ENCODE measurements at regions not wholly inside any gene's neighbourhood (a gene's known extent, or its start where the extent isn't known, plus 50 kb on each side); places are given as distances from the start of the nearest gene placed in this dataset.
"Not testable (repeated sequence)": the region's sequence is repeated elsewhere in the genome, so short reads cannot be mapped to it uniquely, and the experiment has no call there.

DNA sequence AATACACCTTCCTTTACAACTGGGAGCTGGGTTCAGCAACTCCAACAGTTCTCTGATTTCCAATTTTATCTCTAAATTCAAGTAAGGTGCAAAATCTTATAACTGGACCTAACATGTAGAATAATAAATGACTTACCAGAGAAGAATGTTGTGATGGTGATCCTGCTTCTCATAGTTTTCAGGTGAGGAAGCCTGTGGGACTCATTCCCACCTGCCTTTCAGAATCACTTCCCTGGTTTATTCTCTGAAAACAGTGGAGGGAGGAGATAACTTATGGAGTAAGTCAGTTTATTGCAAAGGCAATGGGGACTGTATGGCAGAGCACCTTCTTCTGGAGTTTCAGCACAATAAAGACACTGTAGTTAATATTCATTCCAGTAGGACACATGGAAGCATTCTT is 1188.2 kb upstream of the FAM98A start:
- DNase-seq = no peak

DNA sequence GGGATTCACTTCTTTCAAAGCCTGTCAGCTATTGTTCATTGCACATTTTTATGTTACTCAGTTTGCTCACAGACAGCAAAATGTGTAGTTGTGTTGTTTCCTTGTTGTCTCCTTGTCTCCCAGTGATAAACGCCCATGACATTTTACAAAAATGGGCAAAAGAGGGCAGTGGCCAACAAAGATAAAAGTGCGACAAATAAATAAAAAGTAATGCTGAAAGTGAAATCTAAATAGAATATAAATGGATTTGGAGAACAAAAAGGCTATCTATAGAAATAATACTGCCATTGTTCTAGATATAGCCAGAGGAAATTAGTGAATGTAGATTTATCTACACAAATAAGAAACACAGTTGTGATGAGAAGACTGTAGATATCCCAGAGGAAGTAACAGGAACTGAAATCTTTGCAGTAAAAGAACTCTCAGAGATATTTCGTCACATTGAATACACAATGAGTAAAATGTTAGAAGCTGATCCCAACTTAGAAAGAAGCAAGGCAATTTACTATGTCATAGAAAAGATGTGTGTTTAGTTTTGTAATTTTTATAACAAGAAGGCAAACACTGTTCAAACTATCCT is 1186.2 kb upstream of the FAM98A start:
- no peak for DNase-seq

DNA sequence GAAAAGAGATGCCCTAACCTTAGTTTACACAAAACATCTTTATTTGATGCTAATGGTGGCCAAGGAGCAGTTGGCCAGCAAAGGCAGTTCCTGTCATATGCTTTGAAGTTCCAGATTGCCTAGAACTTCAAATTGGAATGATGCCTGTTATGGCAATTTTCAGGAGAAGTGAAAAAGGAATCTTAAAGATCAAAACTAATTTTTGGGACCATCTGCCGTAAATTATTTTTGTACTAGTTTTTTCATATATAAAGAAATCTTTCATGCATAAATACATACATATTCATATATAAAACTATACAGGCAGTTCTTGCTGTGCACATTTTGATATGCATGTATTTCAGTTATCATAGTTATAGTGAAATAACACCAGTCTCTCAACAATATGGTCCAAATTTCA is 1185.6 kb upstream of the FAM98A start:
- DNase-seq = no peak

DNA sequence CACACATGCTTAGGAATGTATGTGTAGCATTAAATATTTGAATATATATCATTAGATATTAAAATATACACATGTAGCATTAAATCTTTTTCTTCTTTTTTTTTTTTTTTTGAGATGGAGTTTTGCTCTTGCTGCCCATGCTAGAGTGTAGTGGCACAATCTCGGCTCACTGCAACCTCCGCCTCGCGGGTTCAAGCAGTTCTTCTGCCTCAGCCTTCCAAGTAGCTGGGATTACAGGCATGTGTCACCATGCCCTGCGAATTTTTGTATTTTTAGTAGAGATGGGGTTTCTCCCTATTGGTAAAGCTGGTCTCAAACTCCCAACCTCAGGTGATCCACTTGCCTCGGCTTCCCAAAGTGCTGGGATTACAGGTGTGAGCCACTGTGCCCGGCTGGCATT is 1151.6 kb upstream of the FAM98A start:
- DNase-seq = not testable (repeated sequence)

DNA sequence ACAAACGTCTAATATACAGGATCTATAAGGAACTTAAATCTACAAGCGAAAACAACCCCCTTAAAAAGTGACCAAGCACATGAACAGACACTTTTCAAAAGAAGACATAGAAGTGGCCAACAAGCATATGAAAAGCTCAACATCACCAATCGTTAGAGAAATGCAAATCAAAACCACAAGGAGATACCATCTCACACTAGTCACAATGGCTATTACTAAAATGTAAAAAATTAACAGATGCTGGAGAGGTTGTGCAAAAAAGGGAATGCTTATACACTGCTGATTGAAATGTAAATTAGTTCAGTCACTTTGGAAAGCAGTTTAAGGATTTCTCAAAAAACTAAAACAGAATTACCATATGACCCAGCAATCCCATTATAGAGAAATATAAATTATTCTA is 1148.5 kb upstream of the FAM98A start:
- no peak for DNase-seq

DNA sequence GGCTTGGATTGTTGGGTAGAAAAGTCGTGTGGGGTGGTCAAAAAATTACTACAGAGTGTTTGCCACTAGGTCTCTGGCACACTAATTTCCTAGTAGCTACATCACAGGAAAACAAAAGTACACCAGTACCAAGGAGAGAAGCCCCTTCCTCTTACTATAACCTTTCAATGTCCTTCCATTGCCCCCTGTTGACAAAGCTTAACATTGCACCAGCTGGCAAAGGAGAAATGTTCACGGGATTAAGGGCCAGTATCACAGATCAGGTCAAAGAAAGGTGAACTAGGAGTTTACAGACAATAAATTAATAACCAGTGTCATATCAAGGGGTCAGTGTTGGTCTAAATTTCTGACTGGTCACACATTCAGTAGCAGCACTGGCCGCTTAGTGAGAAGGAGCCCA is 1139.6 kb upstream of the FAM98A start:
- DNase-seq = peak; percentile 62

DNA sequence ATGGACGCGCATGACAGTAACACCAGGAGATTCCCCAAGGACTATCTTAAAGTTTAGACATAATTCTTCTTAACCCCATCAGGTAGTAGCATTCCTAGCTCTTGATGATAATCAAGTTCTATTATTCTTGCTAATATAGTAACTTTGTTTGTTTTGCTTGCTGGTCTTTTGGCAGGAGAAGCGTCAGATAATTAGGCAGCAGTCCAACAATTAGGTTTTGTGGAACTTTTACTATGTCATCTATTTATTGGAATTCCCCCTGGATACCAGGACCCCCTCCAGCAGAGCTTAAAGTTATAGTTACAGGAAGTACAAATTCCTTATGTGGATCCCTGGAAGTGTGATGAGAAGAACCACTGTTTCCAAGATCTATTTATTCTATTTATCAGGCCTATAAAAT is 1138.0 kb upstream of the FAM98A start:
- no peak for DNase-seq

DNA sequence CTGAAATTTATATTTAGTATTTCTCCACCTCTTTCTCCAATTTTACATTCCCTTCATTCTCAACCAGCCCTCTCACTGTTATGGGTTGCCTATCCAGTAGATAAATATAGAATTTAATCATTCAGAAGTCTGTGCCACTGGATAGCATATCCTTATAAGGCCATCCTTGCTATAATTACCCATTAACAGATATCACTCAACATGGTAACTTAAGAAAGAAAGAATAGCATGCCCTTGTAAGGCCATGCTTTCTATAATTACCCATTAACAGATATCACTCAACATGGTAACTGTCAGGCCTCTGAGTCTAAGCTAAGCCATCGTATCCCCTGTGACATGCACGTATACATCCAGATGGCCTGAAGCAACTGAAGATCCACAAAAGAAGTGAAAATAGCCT is 1137.4 kb upstream of the FAM98A start:
- no peak for DNase-seq

DNA sequence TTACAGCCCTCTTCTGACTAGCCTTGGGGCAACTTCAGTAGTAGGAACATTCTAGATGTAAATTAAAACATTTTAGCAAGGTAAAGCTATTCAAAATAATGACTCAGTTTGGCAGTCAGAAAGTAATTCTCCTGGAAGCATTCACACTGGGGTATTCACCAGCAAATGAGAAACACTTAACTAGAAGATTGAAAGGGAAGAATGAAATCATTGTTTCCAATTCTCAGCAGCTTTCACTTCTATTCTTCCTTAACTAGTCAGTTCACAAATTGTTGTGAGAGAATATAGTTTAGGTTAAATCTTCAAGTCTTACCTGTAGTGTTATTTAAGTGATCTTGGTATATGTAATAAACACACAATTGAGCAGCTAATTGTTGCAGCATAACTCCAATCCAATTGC is 1135.6 kb upstream of the FAM98A start:
- DNase-seq = no peak

DNA sequence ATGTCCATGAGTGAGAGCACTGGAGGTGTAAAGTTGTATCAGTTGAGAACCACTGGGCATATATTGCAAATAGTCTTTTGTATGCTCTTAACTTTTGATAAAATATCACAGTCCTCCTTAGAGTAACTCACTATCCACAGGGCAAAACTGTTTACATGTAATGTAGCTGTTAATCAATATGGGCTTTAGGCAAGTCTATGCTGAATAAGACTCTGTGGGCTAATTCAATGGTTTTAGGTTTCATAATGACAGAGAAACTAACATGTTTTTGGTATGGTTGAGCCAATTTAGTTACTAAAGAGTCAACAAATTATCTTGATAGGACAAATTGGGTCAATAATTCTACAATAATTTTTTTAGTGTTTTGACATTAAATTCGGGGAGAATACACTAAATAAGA is 1134.9 kb upstream of the FAM98A start:
- DNase-seq = no peak

DNA sequence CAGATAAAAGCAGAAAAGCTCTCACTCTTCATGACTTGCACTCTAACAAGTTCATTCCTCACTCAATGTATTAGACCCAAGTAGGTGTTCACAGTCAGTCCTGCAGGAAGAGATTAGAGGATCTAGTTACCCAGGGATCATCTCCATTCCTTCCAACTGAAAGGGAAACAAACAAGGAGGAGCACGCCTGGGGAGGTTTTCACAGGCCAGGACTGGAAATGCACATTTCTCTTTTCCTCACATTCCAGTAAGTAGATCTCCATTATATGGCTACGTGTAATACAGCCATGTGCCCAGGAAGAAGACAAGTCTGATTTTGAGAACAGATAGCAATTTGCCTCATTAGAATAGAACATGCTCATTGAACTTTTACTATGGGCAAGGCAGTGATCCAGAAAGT is 1132.2 kb upstream of the FAM98A start:
- DNase-seq = no peak

DNA sequence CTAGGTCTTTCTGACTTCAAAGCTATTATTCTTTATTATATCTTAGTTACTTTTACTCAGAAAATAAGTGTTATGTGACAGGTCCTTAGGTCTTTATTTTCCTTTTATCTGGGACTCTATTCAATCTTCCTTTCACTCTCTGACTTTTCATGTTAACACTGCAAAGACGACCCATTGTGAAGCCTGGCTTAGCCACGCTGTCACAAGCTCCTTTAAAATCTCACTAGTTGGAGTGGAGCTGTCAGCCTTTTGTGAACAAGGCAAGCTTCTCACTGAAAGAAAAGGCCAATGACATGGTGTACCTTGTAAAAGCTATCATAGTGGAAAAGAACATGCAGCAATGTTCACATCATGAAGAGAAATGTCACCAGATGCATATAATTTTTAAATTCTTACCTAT is 1130.7 kb upstream of the FAM98A start:
- no peak for DNase-seq

DNA sequence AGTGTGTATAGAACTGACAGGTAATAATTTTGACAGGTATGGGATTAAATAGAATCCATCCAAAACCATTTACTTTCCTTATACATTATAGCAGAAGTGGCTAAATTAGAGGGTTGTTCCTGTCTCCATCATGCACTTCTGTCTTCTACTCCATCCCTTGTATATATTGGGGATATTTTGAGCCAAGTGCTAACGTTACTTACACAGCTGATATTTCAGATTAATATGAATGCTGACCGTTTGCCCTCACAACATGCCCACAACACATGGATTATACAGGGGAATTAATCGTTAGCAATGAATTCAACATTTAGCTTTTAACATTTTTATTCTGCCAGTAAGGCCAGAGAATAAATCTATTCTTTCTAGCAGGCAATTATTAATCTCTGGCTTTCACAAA is 1125.0 kb upstream of the FAM98A start:
- no peak for DNase-seq

DNA sequence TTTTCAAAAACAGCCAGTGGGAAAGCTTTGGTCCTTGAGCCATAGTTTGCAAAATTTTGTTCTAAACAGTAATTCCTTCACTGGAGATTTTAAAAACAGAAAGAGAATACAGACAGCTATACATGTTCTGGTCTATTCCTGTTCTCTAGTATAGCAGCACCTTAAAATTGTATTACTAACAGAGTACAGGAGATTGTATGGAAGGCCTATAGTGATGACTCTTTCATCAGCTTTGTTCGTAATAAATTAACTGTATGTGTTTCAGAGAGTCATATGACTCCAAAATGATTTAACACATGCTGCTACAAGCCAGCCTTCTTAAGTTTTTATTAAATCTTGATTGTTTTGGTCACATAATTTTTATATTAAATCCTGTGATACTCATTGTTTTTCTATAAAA is 1124.6 kb upstream of the FAM98A start:
- DNase-seq = no peak

DNA sequence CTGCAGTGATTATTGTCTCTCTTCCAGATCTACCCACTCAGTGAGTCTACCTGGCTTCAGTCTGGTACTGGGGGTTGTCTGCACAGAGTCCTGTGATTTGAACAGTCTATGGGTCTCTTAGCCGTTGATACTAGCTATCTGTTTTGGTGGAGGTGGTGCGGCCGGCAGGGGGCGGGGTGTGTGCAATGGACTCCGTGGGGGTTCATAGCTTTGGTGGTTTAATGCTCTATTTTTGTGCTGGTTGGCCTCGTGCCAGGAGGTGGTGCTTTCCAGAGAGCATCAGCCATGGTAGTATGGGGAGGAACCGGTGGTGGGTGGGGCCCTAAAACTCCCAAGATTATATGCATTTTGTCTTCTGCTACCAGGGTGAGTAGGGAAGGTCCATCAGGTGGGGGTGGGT is 1120.1 kb upstream of the FAM98A start:
- DNase-seq = no peak

DNA sequence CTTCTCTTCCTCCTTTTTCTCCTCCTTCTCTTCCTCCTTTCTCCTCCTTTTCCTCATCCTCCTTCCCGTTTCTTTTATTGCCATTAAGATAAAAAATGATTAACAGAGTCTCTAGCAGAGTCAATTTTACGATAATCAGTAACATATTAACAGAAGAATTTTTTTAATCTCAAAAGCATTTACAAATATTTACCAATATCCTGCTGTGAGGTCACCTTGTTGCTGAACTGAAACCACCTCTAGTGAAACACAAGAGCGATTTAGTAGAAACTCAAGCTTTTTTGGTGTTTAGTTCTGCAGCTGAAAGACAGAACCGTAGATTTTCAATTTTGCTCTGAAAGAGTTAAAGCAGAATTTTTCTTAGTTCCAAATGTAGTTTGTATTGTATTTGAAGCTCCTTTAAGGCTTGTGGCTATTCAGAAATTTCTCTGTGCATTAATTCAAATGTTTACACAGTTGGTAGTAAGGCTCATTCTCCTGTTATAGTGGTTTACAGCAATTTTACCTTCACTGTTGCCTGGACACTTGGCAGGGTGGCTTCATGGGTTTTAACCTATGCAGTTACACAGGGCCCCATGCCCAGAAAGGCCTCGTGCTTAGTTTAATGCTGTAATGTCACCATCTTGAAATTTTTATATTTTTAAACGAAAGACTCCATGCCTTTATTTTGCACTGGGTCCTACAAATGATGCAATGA is 1106.6 kb upstream of the FAM98A start:
- no peak for DNase-seq

DNA sequence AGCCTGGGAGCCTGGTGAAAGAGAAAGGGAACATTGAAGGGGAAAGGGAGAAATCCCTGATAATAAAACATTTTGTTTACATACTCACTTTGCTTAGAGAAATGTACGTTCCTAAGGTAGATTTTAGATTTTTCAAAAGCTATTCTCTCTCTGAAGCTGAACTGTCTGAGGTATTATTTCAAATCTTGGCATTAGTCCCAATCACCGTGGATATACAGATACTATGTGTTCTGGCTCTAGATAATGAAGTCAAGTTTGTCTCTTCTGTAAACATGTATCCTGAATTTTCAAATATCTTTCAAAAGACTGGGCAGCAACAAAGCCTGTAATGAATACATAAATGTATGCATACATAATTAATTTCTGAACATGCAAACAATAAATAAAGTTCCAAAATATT is 1104.2 kb upstream of the FAM98A start:
- DNase-seq = no peak

DNA sequence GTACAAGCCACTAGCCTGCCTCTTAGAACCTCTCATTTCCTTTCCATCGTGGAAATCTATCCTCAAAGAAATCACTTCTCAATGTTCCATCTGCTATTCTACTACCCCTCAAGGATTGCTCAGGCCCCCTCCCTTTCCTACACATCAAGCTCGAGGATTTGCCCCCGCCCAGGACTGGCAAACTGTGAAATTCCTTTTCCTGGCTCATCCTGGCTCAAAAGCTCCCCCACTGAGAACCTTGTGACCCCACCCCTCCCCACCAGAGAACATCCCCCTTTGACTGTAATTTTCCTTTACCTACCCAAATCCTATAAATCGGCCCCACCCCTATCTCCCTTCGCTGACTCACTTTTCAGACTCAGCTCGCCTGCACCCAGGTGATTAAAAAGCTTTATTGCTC is 1103.3 kb upstream of the FAM98A start:
- DNase-seq = not testable (repeated sequence)

DNA sequence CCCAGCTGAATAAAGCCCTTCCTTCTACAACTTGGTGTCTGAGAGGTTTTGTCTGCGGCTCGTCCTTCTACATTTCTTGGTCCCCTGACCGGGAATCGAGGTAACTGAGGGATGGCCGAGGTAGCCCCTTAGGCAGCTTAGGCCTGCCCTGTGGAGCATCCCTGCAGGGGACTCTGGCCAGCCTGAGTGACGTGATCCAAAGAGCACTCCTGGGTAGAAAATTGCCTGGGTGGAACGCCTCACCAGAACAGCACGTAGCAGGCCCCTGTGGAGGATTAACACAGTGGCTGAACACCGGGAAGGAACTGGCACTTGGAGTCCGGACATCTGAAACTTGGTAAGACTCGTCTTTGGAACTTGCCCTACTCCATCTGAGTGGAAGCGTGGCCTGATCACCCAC is 1078.5 kb upstream of the FAM98A start:
- DNase-seq = not testable (repeated sequence)

DNA sequence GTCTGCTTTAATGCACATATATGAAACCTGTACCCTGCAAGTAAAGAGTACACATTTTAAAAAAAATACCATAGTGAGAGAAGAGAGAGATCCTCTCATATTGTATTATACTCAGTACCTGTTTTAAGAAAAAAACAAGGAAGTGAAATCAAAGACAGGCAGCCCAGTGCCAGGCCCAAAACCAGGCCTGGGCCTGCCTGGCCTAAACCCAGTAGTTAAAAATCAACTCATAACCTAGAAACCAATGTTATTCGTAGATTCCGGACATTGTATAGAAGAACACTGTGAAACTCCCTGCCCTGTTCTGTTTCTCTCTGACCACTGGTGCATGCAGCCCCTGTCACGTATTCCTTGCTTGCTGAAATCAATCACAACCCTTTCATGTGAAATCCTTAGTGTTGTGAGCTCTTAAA is 1078.0 kb upstream of the FAM98A start:
- DNase-seq = not testable (repeated sequence)

DNA sequence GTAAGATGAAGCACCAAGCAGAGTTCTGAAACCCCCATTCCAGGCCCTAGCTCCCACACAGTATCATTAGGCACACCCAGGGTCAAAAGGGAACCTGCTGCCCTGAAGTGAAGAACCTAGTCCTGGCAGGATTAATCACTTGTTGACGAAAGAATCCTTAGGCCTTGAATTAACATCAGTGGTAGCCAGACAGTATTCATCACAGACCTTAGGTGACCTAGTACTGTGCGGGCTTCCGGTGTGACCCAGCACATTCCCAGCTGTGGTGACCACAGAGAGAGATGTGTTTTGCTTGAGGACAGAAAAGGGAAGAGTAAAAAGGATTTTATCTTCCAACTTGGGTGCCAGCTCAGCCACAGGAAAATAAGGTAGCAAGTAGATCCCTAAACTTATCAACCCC is 1071.4 kb upstream of the FAM98A start:
- no peak for DNase-seq

DNA sequence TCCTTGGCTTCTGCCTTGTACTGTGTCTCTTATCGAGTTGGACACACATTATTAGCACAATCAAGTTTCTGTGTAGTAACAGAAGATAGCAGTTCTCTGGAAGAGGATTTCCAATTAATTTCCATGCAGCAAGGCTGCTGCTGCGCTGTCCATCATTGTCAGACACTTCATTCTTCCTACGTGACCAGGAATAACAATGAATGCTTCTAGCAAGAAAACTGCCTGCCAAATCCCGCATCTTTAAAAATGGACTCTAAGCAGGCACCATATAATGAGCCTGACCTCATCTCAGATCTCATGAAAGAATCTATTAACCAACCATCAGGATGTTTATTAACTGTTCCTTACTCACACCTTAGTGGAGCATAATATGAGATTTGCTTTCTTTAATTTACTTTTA is 1067.7 kb upstream of the FAM98A start:
- no peak for DNase-seq

DNA sequence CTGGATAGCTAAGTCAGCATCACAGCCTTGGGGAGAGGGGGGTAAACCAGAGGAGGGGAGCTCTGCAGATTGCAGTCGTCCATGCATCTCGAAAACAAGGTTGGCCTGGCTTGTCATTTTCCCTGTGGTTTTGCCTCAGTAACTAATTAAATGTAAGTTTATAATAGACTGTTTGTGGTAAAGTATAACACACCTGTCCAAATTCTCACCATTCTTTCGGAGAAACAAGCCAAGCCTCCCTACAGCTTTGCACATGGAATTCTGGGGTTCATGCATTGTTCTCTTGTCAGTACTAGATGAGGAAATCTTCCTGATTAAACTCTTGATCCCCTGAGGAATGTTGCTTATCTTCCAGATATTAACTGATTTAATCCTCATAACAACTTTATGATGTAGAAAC is 1065.2 kb upstream of the FAM98A start:
- no peak for DNase-seq

DNA sequence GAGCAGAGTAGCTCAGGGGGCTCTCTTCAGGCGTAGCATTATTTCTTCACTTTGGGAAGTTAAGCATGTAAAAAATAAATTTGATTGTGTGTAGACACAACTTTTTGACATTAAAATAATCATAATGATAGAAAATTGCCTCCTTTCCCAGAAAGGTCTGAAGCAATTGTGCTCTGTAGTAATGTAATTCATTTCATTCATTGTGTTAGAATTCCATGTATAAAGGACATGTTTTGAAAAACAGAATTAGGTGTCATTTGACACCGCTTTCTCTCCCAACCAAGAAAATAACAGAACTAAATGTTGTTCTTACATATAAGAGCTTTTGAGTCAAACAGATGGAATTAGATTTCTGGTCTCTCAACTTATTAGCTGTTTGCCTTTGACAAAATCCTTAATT is 1064.2 kb upstream of the FAM98A start:
- DNase-seq = no peak

DNA sequence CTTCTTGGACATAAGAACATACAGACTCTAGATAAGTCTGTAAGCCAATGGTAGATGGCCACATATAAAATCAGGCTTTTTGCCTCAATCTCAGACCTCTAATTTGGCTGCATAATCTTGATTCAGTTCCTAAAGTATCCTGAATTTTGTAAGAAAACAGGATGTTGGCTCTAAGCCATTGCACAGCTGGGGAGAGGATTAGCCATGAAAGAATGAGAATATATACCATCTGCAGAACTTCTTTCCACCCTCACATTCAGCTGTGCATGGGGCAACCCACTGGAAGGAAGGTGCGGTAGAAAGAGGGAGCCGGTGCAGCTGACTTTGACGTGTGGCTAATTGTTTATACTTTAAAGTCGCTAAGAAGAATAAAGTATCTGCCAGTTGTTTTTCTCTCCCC is 1061.6 kb upstream of the FAM98A start:
- DNase-seq = peak; percentile 48
